HL-60 (cell line): ENCODE measurements at regions not wholly inside any gene's neighbourhood (a gene's known extent, or its start where the extent isn't known, plus 50 kb on each side); places are given as distances from the start of the nearest gene placed in this dataset.

ENCODE experiments used
- DNase-seq, 2 experiments: peaks; one replicate each; pipeline ENCODE4 v3.0.0-alpha.2; 2010 to 2020; ENCODE audit warnings: low read depth in 1 of 2, low spot score in 1 of 2
- H3K27ac ChIP-seq: fragments of 250-450 bp; sonication (Bioruptor Pico); replicated peaks from 2 replicates; pipeline ENCODE4 v1.5.1; 2020; ENCODE audit warnings: mild to moderate bottlenecking, moderate library complexity
- H3K27me3 ChIP-seq: fragments of 250-450 bp; sonication (Bioruptor Pico); 2 replicates; pipeline ENCODE4 v1.5.1; 2021; ENCODE audit warnings: mild to moderate bottlenecking, moderate library complexity; ENCODE audit not compliant: insufficient read depth, poor library complexity, severe bottlenecking
- H3K4me3 ChIP-seq: replicated peaks from 2 replicates; pipeline ENCODE4 v1.5.1; 2011; ENCODE audit warnings: mild to moderate bottlenecking, control low read depth, low read length; ENCODE audit not compliant: insufficient read depth
- CTCF ChIP-seq: IDR thresholded peaks from one replicate; pipeline ENCODE4 v1.5.1; 2011; ENCODE audit warnings: low read length, control low read depth, inconsistent platforms; ENCODE audit not compliant: insufficient read depth
- GABPA ChIP-seq: IDR thresholded peaks from 2 replicates; pipeline ENCODE4 v1.6.1; 2012; ENCODE audit warnings: low read depth
- POLR2AphosphoS5 ChIP-seq: IDR thresholded peaks from 2 replicates; pipeline ENCODE4 v1.6.1; 2012; ENCODE audit warnings: low read depth
- REST ChIP-seq: IDR thresholded peaks from 2 replicates; pipeline ENCODE4 v1.6.1; 2012; ENCODE audit warnings: low read depth; ENCODE audit not compliant: insufficient replicate concordance
- SPI1 ChIP-seq: IDR thresholded peaks from 2 replicates; pipeline ENCODE4 v1.6.1; 2012; ENCODE audit warnings: low read depth, mild to moderate bottlenecking, borderline replicate concordance

GRCh38 chr15:81506936-81507335 lies 132.9 kb upstream of the TMC3 start:
- Histone ChIP-seq H3K27ac (no peak overlapping the region), H3K4me3 (no peak overlapping the region), H3K27me3 (peaks cover 3% of the 10 kb centered on the region)
- TF ChIP-seq SPI1: no peak
- TF ChIP-seq REST: no peak
- TF ChIP-seq POLR2AphosphoS5: no peak
- no peak for TF ChIP-seq GABPA
- no peak for TF ChIP-seq CTCF
- DNase-seq: no peak

DNA sequence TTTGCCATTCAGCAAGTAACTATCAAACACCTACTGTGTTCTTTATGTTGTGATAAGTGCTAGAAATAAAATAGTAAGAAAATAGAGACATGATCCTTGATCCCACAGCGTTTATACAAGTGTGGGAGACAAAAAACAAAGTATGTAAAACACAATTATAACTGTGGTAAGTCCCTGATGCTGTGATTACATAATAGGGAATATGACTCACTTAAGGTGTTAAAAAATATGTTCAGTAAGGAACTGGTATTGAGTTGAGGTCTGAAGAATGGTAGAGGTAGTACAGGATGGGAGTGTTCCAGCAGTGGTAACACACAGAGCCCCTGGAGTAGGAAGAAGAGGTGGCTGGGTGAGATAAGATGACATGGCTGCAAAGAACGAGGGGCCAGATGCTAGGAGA lies 132.1 kb upstream of the TMC3 start:
- DNase-seq: no peak
- Histone ChIP-seq H3K4me3 (no peak overlapping the region), H3K27me3 (peaks cover 3% of the 10 kb centered on the region), H3K27ac (no peak overlapping the region)
- TF ChIP-seq CTCF: no peak
- TF ChIP-seq SPI1: no peak
- TF ChIP-seq POLR2AphosphoS5: no peak
- no peak for TF ChIP-seq GABPA
- no peak for TF ChIP-seq REST

DNA sequence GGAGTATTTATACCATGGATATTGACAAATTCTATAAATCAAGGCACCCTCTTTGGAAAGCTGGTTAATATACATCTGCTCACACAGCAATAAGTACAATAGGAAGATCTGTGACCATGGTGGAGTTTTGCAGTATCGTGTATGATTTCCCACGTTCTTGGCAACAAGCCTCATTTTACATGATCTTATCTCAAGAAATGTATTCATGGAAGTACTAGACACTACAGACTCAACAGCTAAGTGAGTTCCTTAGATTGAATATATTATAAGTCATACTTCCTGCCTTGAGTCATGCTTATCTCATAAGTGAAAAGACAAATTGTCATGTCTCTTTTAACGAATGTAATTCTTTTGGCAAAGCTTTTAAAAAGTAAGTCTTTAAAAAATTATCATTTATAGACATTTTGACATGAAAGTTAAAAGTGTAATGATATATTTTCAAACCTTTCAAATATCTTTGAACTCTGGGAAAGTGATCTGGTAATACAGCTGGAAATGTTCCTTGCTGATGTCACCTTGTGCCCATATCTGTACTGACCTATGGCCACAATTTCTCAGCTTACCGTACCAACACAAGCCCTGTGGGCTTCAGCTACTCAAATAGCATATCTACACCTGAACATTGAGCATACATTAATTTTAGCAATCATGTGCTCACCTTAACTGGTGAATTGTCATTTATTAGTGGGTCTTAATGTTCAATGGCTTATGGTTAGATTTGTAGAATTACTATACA lies 130.3 kb upstream of the TMC3 start:
- no peak for TF ChIP-seq POLR2AphosphoS5
- TF ChIP-seq SPI1: no peak
- TF ChIP-seq CTCF: no peak
- no peak for TF ChIP-seq REST
- TF ChIP-seq GABPA: no peak
- H3K4me3 ChIP-seq: no peak overlapping the region
- no peak overlapping the region for H3K27ac ChIP-seq
- no peak for DNase-seq
- H3K27me3 ChIP-seq: peaks cover 3% of the 10 kb centered on the region
